ENCODE measurements at regions not wholly inside any gene's neighbourhood (a gene's known extent, or its start where the extent isn't known, plus 50 kb on each side); places are given as distances from the start of the nearest gene placed in this dataset.

DNA sequence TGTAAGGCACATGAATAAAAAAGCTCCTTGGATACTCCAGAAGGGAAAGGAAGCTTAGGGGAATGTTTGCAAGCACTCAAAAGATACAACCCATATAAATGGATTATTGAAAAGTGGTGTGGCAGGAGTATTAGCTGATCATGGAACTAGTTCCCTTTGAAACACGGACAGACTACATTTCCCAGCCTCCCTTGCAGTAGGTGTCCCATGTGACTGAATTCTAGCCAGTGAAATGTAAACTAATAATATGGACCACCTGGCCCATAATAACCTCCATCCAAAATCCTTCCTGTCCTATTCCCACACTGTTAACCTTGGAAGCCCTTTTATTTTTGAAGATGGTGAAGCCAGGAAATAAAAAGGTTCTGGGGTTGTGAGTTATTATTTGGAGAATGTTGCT, 242.3 kb downstream of the SUDS3 start:
- TF ChIP-seq, protein P1, sequence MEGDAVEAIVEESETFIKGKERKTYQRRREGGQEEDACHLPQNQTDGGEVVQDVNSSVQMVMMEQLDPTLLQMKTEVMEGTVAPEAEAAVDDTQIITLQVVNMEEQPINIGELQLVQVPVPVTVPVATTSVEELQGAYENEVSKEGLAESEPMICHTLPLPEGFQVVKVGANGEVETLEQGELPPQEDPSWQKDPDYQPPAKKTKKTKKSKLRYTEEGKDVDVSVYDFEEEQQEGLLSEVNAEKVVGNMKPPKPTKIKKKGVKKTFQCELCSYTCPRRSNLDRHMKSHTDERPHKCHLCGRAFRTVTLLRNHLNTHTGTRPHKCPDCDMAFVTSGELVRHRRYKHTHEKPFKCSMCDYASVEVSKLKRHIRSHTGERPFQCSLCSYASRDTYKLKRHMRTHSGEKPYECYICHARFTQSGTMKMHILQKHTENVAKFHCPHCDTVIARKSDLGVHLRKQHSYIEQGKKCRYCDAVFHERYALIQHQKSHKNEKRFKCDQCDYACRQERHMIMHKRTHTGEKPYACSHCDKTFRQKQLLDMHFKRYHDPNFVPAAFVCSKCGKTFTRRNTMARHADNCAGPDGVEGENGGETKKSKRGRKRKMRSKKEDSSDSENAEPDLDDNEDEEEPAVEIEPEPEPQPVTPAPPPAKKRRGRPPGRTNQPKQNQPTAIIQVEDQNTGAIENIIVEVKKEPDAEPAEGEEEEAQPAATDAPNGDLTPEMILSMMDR (IDR thresholded peaks at IDR 0.05) = no peak
- no peaks in the 10 kb centered on the region for H3K27me3 ChIP-seq
- H3K9me3 ChIP-seq = peaks cover 0 to 6% (median 2%) of the 10 kb centered on the region in 11 donors
- H3K4me3 ChIP-seq = no peak overlapping the region
- H3K36me3 ChIP-seq = no peaks in the 10 kb centered on the region
- intact Hi-C loops (cut with DNase I) = no loop called here
- WGBS, 2 donors = 71 to 73% methylated on average over 1 of the region's 1 CpG
- DNase-seq (no peak), ATAC-seq (no peak)
- no peak overlapping the region for H3K27ac ChIP-seq
- H3K4me1 ChIP-seq = no peaks in the 10 kb centered on the region

DNA sequence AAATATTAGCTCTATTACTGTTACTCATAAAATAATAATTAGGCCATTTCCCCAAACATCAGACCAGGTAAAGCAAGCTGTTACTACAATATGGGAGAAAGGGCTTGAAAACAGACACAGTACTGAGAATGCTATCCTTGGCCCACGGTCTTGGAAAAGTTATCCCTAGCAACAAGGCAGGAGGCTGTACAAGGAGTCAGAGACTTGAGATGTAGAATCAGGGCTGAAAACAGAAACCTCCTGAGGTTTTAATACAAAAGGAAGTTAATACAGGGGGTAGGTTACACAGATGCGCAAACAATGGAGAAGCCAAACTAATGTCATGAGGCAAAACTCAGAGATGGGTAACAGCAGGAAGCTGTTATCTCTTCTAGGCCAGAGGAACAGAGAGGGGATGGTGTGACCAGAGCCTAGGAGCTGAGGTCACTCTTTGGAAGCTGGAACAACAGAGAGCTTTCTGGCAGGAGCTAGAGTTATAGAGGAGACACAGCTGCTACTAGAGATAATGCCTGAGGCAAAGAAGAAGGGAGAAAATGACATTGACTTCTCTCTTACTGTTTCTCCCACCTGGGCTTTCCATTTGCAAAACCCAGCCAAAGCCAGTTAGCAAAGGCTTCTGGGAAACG, 248.8 kb downstream of the SUDS3 start:
- TF ChIP-seq, protein P1 (IDR thresholded peaks at IDR 0.05) = no peak

DNA sequence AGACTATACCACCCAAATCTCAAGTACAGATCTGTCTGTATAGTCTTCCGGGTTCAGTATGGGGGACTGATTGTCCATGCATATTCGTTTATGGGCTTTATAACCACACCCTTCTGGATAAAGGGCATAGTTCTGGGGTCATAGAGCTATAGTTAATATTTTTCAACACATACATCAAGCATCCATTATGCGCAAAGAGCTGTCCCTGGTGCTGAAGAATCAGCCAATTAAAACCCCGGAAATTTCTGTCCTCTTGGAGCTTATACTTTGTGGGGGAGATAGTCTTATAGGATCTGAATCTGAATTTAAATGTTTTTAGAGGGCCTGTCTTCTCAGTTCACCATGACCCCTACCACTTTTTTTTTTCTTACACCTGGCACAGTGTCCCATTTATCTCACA, 256.7 kb downstream of the SUDS3 start:
- Histone ChIP-seq H3K36me3 (no peaks in the 10 kb centered on the region), H3K4me3 (no peak overlapping the region), H3K27ac (no peak overlapping the region), H3K4me1 (no peaks in the 10 kb centered on the region), H3K27me3 (no peaks in the 10 kb centered on the region), H3K9me3 (no peaks in the 10 kb centered on the region)
- ATAC-seq (no peak), DNase-seq (no peak)
- intact Hi-C loops (cut with DNase I) = no loop called here
- TF ChIP-seq, protein P1 (IDR thresholded peaks at IDR 0.05) = no peak
- 55% methylated on average over 4 of the region's 4 CpGs for WGBS, 2 donors

More for the DNA sequence above, 248.8 kb downstream of the SUDS3 start:
- Histone ChIP-seq H3K27me3 (no peaks in the 10 kb centered on the region), H3K27ac (peak overlapping the region in 1 of 10 donors; percentile 15), H3K9me3 (peaks cover 0 to 3% (median 0%) of the 10 kb centered on the region in 11 donors), H3K4me3 (no peak overlapping the region), H3K4me1 (no peaks in the 10 kb centered on the region), H3K36me3 (no peaks in the 10 kb centered on the region)
- ATAC-seq (peak; percentile 59 to 94 (median 88)), DNase-seq (peak in 1 of 2 donors; percentile 57)
- WGBS, 2 donors = 53 to 65% methylated on average over 3 of the region's 3 CpGs
- intact Hi-C loops (cut with DNase I) = loop anchor here in 4 of 10 donors (10.0 kb wide), 2 partner anchors 190 to 220 kb away; no protein-coding TSS in a partner anchor

DNA sequence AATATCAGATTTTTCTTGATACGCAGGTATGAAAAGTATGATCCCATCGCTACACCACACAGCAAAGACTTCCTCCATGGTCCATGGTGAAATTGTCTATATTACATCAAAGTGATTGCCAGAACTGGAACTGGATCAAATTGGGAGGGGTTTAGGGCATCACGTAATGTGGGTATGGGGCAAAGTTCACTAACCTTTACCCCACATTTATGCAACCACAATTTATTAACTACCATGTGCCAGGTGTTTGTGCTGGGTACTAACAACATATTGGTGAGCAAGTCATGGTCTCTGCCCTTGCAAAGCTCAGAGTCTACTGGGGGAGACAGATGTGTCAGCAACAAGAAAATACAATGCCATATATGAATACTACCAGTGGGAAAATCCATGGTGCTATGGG, 258.9 kb downstream of the SUDS3 start:
- Histone ChIP-seq H3K27ac (no peak overlapping the region), H3K27me3 (peaks cover 0 to 7% (median 0%) of the 10 kb centered on the region in 7 donors), H3K4me1 (no peaks in the 10 kb centered on the region), H3K9me3 (no peaks in the 10 kb centered on the region), H3K36me3 (no peaks in the 10 kb centered on the region), H3K4me3 (no peak overlapping the region)
- TF ChIP-seq, protein P1 (IDR thresholded peaks at IDR 0.05) = no peak
- intact Hi-C loops (cut with DNase I) = no loop called here
- WGBS, 2 donors = 80 to 86% methylated on average over 3 of the region's 3 CpGs
- ATAC-seq = no peak
- no peak for DNase-seq
